ENCODE measurements at regions not wholly inside any gene's neighbourhood (a gene's known extent, or its start where the extent isn't known, plus 50 kb on each side); places are given as distances from the start of the nearest gene placed in this dataset.
"Not testable (repeated sequence)": the region's sequence is repeated elsewhere in the genome, so short reads cannot be mapped to it uniquely, and the experiment has no call there.

- TF ChIP-seq, protein P1, sequence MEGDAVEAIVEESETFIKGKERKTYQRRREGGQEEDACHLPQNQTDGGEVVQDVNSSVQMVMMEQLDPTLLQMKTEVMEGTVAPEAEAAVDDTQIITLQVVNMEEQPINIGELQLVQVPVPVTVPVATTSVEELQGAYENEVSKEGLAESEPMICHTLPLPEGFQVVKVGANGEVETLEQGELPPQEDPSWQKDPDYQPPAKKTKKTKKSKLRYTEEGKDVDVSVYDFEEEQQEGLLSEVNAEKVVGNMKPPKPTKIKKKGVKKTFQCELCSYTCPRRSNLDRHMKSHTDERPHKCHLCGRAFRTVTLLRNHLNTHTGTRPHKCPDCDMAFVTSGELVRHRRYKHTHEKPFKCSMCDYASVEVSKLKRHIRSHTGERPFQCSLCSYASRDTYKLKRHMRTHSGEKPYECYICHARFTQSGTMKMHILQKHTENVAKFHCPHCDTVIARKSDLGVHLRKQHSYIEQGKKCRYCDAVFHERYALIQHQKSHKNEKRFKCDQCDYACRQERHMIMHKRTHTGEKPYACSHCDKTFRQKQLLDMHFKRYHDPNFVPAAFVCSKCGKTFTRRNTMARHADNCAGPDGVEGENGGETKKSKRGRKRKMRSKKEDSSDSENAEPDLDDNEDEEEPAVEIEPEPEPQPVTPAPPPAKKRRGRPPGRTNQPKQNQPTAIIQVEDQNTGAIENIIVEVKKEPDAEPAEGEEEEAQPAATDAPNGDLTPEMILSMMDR (IDR thresholded peaks at IDR 0.05), result not testable (repeated sequence)
- not testable (repeated sequence) for TF ChIP-seq POLR2A (IDR thresholded peaks at IDR 0.05; ENCODE audit: low read depth); EP300 (IDR thresholded peaks at IDR 0.05)
These were observed 112.5 kb upstream of the PNPLA4 start for GRCh38 chrX:8039711-8040110.

Measured in esophagus muscularis mucosa (tissue), 4 donors.